ENCODE measurements at regions not wholly inside any gene's neighbourhood (a gene's known extent, or its start where the extent isn't known, plus 50 kb on each side); places are given as distances from the start of the nearest gene placed in this dataset.

DNA sequence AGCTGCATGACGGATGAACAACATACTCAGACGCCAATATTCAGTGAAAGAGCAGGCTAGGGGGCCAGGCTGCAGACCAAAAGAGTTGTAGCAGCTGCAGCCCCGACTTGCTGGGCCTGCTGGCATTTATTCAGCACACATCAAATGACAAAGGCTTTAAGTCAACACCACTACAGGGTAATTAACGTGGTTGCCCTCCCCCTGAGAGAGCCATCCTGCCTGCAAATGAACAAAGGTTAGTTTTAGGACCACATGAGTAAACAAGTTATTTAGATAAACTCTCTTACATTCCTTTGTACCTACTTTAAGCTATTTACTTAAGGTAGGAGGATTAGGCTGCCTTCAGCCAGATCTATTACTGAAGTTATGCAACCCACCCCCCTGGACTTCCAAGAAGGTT, 1329.1 kb downstream of the PCDH18 start:
- no peak for DNase-seq

DNA sequence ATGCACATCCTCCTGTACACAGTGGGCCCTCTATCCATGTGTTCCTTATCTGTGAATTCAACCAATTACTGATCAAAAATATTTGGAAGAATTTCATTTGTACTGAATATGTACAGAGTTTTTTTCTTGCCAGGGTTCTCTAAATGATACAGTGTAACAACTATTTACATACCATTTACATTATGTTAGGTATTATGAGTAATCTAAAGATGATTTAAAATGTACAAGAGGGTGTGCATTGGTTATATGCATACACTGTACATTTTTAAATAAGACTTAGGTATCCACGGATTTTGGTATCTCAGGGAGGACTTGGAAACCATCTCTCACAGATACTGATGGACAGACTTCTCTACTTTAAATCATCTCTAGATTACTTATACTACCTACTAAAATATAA, 1333.9 kb downstream of the PCDH18 start:
- DNase-seq, result no peak

DNA sequence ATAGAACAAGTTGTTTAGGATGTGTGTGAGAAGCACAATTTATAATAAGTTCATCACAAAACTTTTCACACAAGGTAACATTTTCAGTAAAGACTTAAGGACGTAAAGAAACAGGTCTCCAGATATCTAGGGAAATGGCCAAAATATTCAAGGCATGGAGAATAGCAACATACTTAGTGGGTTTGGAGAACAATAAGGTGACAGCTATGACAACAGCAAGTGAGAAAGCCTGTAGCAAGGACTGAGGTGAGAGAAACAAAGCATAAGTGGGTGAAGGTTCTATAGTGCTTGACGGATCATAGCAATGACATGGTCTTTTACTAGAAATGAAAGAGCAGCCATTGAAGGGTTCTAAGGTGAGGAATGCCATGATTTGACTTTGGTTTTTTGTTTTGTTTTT, 1337.3 kb downstream of the PCDH18 start:
- DNase-seq, result no peak

- no peak for DNase-seq
Measured at GRCh38 chr4:136186650-136187049, 1345.6 kb downstream of the PCDH18 start.

DNA sequence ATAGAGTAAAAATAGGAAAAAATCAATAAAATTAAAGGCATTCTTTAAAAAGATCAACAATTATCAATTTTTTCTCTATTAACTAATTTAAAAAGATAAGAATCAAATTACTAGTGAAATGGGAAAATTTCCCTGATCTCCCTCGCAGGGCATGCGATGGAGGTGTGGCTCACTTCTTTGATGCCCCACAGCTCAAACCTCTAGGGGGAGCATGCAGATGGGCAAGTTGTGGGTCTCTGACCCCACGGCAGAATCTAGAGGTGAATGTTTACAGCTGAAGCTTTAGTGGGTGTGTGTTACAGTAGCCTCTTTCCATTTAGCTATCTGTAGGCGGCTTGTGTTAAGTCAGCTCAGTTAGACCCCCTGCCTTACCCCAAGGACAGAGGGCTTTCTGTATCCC, 1348.8 kb downstream of the PCDH18 start:
- DNase-seq, result no peak

DNA sequence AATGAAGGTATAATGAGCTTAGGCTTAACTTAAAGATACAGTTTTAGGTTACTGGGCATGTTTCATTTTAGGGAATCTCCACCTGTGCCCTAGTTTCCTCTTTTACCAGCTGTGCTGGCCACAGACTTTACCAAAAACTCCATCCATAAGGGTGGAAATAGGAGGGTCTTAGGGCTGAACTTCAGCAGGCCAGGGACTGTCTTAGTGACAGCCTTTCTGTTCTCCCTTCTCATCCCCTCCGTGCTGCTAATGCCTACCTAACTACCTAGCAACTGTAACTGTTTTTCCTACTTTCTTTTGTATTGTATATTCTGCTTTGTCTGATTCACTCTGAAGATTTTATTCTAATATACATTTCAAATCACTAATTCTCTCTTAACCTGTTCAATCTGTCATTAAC, 1375.3 kb downstream of the PCDH18 start:
- no peak for DNase-seq

DNA sequence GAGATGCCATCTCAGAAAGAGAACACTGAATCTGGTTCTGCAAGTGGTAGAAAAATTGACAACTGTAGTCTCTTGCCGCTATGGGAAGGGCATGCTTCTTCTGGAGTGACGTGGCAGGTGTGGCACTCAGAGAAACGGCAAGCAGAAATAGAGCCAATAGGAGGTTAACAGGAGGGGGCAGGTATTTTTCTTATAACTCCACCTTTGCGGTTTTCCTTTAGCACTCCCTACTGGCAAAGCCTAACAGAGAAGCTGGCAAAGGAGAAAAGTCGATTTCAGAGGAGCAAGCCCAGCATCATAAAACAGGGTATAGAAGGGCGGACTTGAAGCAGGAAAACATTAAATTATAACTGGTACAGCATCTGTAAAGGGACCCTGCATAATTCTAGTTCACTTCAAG, 1382.2 kb downstream of the PCDH18 start:
- DNase-seq, result no peak

- DNase-seq, result no peak
Measured at GRCh38 chr4:136136601-136137000, 1395.7 kb downstream of the PCDH18 start.

GRCh38 chr4:136124251-136124745, 1408.0 kb downstream of the PCDH18 start:
- no peak for DNase-seq

GRCh38 chr4:136121426-136121825, 1410.9 kb downstream of the PCDH18 start:
- DNase-seq, result no peak

- no peak for DNase-seq
Measured at GRCh38 chr4:136113921-136114320, 1418.4 kb downstream of the PCDH18 start.

DNA sequence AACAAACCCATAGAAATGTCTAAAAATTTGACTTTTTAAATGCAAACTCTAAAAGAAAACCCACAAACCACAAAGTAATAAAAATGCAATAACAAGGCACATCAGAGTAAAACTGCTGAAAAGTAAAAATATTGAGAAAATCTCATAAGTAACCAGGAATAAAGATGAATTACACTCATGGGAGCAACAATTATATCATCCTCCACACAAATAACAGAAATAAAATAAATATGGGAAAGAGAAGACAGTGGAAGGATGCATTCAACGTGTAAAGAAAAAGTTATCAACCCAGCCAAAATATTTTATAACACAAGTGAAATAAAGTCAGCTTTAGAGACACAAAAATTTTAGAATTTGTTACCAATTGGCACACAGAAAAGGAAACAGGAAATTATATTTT, 1420.2 kb downstream of the PCDH18 start:
- DNase-seq, result no peak

DNA sequence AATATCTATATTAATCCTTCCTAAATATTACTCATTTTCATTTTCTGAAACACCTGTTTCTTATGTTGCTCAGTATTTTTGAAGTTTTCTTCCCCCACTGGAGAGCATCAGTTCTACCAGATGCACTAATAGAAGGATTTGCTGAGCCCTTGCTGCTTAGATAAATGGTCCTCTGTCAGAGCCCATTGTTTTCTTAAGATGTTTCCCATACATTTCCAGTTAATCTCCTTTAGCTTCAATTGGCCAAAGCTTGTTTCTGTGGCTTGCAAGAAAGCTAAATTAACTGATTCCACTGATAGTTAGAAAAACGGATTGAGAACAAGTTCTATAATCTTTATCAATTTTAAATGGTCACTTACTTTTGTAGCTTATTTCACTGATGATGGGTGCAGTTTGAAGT, 1425.5 kb downstream of the PCDH18 start:
- DNase-seq, result no peak

GRCh38 chr4:136103616-136104015, 1428.7 kb downstream of the PCDH18 start:
- no peak for DNase-seq

DNA sequence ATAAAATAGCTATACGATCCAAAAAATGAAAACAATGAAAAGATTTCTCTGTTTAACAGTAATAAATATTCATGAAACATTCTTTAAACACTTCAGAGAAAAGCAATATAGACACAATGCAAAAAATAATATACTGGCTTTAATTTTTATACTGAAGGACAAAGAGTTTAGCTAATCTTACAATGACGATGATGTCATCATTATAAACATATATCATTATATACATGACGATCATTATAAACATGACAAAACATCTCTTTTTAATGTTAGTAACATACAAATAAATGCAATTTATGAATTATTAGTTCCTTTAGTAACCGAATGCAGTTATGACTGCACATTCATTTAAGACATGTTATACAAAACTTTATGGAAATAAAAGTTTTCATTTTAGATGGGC, 1434.6 kb downstream of the PCDH18 start:
- no peak for DNase-seq

DNA sequence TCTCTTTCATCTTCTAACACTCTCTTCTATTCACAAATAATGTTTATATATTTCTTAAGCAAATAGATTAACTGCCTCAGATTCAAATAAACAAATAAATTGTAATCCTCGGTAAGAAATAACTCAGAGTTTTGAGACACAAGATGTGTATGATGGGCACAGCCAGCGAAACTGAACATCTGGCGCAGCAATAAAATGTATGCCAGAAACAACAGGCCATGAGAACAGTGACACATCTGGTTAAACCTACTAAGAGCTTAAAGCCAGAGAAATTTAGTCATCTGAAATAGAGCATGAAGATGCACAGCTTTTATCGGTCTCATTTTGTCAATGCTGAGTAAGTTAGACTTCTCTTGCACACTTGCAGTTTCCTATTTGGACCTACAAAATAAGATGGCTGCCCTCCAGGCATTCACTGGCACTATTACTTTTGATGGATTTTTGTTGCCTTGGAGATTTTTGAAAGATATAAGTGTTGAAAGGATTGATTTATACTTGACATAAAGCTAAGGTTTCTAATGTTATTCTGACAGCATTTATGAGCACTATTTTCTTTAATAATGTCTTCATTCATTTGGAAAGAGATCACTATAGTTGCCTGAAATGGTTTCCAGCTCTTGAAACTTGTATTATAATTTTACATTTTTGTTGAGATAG, 1444.0 kb downstream of the PCDH18 start:
- DNase-seq, result no peak

GRCh38 chr4:136078976-136079375, 1453.3 kb downstream of the PCDH18 start:
- DNase-seq, result no peak

- DNase-seq, result no peak
Measured at GRCh38 chr4:136056748-136057147, 1475.5 kb downstream of the PCDH18 start.

- no peak for DNase-seq
Measured at GRCh38 chr4:136055360-136055759, 1476.9 kb downstream of the PCDH18 start.

- no peak for DNase-seq
Measured at GRCh38 chr4:136036744-136037143, 1495.5 kb downstream of the PCDH18 start.

DNA sequence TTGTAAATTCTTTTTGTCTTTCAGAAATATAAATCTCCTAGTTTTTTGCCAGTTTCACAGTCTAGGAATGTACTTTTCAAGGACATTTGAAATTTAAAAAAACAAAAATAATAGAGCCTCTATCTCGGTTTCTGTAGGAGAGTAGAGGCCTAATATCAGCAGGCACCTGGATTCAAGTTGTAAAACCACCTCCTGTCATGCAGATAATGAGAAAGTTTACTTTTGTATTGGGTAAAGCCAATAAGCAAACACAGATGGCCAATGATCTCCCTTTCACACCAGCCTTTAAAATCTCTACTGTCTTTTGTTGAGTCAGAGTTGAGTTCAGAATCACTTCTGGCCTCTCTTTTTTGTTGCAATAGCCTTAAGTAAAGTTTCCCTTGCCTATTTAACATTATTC, 1499.9 kb downstream of the PCDH18 start:
- no peak for DNase-seq

- no peak for DNase-seq
Measured at GRCh38 chr4:136025540-136025939, 1506.8 kb downstream of the PCDH18 start.

- DNase-seq, result no peak
Measured at GRCh38 chr4:136017556-136017955, 1514.7 kb downstream of the PCDH18 start.

GRCh38 chr4:136012220-136012619, 1520.1 kb downstream of the PCDH18 start:
- no peak for DNase-seq

DNA sequence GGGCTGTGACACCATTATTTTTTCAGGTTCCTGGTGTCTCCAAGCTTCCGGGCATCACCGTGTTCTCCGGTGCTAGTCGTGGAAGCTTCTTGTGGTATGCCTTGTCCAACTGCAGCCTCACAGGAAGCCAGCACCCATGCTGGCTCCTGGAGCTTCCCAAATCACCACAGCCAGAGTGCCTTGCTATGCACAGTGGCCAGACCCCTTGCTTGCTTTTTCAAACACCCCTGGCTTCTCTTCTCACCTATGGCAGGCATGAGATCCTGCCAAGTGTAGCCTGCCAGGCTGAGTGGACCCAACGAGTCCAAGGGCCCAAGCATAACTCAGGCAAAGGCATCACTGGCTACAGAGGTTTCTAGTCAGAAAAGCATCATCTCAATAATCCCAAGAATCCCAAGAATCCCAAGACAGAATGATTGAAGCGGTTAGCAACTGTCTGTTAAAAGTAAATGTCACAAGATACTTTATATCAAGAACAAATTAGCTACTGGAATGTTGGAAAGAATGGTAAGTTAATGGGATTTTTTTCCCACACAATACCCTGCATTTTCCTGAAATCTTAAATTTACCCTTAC, 1522.9 kb downstream of the PCDH18 start:
- no peak for DNase-seq
